ENCODE measurements at regions not wholly inside any gene's neighbourhood (a gene's known extent, or its start where the extent isn't known, plus 50 kb on each side); places are given as distances from the start of the nearest gene placed in this dataset.
A peak's percentile ranks its signal among the peaks of the same experiment; 100 is the strongest.
"Not testable (repeated sequence)": the region's sequence is repeated elsewhere in the genome, so short reads cannot be mapped to it uniquely, and the experiment has no call there.

GRCh38 chr6:154923199-154923869, 71.8 kb upstream of the TIAM2 start:
- no peak for DNase-seq

DNA sequence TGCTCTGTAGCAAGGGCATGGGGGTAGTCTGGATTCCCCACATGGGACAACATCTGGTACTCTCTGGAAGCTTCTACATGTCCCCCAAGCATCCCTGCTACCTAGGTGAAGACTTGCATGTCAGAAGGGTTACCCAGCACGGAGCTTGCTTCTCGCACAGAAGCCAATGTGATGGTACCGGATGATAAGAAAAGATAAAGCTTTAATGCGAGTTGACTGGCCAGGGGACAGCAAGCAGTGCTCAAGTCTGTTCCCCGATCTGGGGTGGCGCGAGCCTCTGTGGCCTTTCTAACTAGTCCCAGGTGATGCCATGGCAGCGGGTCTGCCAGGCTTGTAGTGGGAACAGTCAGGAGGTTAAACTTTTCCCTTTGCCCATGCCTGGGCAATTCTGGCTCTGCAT, 70.0 kb upstream of the TIAM2 start:
- no peak for DNase-seq

GRCh38 chr6:154926366-154926765, 68.7 kb upstream of the TIAM2 start:
- no peak for DNase-seq

- peak; percentile 70 for DNase-seq
Measured at GRCh38 chr6:154928325-154928922, 66.7 kb upstream of the TIAM2 start.

DNA sequence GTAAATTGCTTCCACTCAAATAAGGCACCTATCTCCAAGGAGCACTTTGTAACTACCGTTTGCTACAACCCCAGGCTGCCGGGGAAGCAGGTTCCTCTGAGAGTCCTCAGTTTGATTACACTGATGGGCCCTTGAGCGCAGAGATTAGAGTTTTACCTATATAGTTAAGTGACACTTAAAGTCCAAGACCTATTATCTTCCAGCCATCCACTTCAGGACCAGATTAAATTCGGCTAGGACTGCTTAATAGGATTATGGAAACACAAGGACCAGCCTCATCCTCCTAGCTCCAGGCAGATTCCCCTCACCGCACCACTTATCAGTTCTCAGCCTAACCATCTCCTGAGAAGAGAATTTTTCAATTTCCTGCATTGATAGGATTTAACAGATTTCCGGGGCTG, 64.7 kb upstream of the TIAM2 start:
- no peak for DNase-seq

GRCh38 chr6:154931711-154932424, 63.2 kb upstream of the TIAM2 start:
- DNase-seq, result peak; percentile 77

DNA sequence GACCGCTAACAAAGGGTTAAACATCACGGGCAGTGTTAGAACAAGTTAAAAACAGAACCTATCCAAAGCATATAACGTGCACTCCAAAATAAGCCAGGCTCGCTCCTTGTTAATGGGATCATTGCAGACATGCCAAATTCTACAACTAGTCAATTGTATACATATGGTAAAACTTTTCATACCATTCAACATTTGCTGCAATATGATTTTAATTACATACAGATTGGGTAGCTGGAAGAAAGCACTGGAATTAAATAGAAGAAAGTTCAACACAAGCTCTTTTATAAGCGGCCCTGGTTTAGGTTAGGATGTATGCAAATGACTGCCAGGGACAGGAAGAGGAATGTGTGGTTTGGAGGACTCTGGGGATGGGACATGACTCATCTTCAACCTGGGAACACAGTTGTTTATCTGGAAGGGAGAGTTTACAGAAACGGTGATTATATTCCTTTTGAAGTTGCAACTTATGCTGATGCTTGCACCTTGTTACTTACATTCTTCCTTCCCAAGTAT, 62.5 kb upstream of the TIAM2 start:
- DNase-seq, result peak; percentile 75

GRCh38 chr6:154933181-154933827, 61.8 kb upstream of the TIAM2 start:
- no peak for DNase-seq

- DNase-seq, result no peak
Measured at GRCh38 chr6:154937306-154938220, 57.6 kb upstream of the TIAM2 start.

- DNase-seq, result no peak
Measured at GRCh38 chr6:154938221-154938580, 56.9 kb upstream of the TIAM2 start.

GRCh38 chr6:154938727-154939285, 56.3 kb upstream of the TIAM2 start:
- not testable (repeated sequence) for DNase-seq

GRCh38 chr6:154942770-154943169, 52.3 kb upstream of the TIAM2 start:
- DNase-seq, result no peak

- DNase-seq, result no peak
Measured at GRCh38 chr6:154945271-154945890, 49.7 kb upstream of the TIAM2 start.

Data from HCEC 1CT (cell line).